Endothelial cell of umbilical vein (primary cell): ENCODE measurements at regions not wholly inside any gene's neighbourhood (a gene's known extent, or its start where the extent isn't known, plus 50 kb on each side); places are given as distances from the start of the nearest gene placed in this dataset.

ENCODE experiments used
- CTCF ChIP-seq, 2 donors: IDR thresholded peaks; 1 replicate in 1 of 2; 2 replicates in 1 of 2; pipeline ENCODE4 v1.5.1; 2011; ENCODE audit warnings: low read length in 2 of 2, mild to moderate bottlenecking in 2 of 2, moderate library complexity in 2 of 2, control low read depth in 1 of 2, inconsistent platforms in 1 of 2, low read depth in 1 of 2; ENCODE audit not compliant: insufficient read depth in 1 of 2; ENCODE audit errors: extremely low read depth in 1 of 2
- EZH2 ChIP-seq: IDR thresholded peaks from 2 replicates; pipeline ENCODE4 v1.6.1; 2012; ENCODE audit warnings: borderline replicate concordance, low read depth, mild to moderate bottlenecking, moderate library complexity, low read length, inconsistent platforms; ENCODE audit not compliant: severe bottlenecking
- MAX ChIP-seq: IDR thresholded peaks from 2 replicates; pipeline ENCODE4 v1.6.1; 2011; ENCODE audit not compliant: insufficient read depth, insufficient read length
- MYC ChIP-seq: IDR thresholded peaks from one replicate; pipeline ENCODE4 v1.6.1; 2011; ENCODE audit warnings: mild to moderate bottlenecking, low read depth, low read length
- POLR2A ChIP-seq: IDR thresholded peaks from 2 replicates; pipeline ENCODE4 v1.6.1; 2012; ENCODE audit warnings: low read depth, mild to moderate bottlenecking, control low read depth, low read length

GRCh38 chr3:117305681-117306080 is 596.1 kb downstream of the TUSC7 start:
- TF ChIP-seq MYC (no peak), POLR2A (no peak), CTCF (IDR thresholded peaks at IDR 0.05; ENCODE audit: extremely low read depth in 1 of 2, insufficient read depth in 1 of 2, low read depth in 1 of 2, low read length in 2 of 2) (no peak), EZH2 (no peak), MAX (no peak)
